GM12873 (cell line): ENCODE measurements at regions not wholly inside any gene's neighbourhood (a gene's known extent, or its start where the extent isn't known, plus 50 kb on each side); places are given as distances from the start of the nearest gene placed in this dataset.

Experiments
- TF ChIP-seq, protein P1 (sequence below): IDR thresholded peaks from 2 replicates; pipeline ENCODE4 v1.5.1; 2012; ENCODE audit warnings: low read depth, mild to moderate bottlenecking, moderate library complexity, low read length, control low read depth; ENCODE audit not compliant: insufficient read depth; ENCODE audit errors: missing control alignments

DNA sequence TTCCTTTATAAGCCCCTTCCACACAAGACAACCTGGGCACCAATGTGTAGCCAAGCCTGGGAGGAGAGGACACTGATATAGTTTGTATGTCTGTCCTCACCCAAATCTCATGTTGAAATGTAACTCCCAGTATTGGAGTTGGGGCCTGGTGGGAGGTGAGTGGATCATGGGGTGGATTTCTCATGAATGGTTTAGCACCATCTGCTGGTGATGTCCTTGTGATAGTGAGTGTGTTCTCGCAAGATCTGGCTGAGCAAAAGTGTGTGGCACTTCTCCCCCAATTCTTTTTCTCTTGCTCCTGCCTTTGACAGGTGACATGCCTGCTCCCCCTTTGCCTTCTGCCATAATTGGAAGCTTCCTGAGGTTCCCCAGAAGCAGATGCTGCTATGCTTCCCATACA, 135.8 kb downstream of the USP31 start:
- TF ChIP-seq, protein P1, sequence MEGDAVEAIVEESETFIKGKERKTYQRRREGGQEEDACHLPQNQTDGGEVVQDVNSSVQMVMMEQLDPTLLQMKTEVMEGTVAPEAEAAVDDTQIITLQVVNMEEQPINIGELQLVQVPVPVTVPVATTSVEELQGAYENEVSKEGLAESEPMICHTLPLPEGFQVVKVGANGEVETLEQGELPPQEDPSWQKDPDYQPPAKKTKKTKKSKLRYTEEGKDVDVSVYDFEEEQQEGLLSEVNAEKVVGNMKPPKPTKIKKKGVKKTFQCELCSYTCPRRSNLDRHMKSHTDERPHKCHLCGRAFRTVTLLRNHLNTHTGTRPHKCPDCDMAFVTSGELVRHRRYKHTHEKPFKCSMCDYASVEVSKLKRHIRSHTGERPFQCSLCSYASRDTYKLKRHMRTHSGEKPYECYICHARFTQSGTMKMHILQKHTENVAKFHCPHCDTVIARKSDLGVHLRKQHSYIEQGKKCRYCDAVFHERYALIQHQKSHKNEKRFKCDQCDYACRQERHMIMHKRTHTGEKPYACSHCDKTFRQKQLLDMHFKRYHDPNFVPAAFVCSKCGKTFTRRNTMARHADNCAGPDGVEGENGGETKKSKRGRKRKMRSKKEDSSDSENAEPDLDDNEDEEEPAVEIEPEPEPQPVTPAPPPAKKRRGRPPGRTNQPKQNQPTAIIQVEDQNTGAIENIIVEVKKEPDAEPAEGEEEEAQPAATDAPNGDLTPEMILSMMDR = peak; percentile 33

DNA sequence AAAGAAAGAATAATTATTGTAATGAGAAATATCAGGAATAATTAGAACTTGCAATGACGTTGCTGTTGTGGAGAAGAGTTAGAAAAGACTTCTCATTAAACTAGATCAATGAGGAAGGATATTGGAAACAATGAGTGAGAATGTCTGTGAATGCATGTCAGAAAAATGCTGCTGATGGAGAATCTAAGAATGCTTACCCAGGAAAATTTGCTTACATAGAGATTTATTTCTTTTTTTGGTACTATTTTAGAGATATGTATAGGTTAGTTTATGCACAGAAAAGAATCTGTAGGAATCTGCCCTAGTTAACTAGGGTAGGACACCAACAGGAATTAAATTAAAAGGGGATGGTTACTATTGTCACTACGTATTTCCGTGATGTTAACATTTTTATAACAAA, 140.2 kb downstream of the USP31 start:
- TF ChIP-seq, protein P1 = no peak

DNA sequence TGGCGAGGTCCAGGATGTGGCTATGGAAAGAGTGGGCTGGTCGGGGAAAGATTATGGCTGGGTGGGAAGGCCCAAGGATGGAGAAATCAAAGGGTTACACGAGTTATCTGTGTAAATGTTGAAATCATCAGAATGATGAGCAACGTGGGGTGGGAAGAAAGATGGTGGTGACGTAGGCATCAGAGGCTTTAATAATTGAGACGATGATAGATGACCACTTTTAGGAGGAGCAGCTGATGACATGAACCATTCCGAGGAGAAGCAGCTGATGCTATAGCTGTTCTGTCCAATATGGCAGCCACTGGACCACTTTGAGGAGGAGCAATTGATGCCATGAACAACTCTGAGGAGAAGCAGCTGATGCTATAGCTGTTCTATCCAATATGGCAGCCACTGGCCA, 141.2 kb downstream of the USP31 start:
- TF ChIP-seq, protein P1 = no peak

DNA sequence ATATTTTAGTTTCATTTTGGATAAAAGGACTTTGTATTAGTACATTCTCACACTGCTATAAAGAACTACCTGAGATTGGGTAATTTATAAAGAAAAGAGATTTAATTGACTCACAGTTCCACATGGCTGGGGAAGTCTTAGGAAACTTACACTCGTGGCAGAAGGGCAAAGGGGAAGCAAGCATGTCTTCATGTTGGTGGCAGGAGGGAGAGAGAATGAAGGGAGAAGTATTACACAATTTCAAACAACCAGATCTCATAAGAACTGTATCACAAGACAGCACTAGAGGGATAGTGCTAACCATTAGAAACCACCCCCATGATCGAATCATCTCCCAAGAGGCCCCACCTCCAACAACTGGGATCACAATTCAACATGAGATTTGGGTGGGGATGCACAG, 142.9 kb downstream of the USP31 start:
- TF ChIP-seq, protein P1 = no peak

DNA sequence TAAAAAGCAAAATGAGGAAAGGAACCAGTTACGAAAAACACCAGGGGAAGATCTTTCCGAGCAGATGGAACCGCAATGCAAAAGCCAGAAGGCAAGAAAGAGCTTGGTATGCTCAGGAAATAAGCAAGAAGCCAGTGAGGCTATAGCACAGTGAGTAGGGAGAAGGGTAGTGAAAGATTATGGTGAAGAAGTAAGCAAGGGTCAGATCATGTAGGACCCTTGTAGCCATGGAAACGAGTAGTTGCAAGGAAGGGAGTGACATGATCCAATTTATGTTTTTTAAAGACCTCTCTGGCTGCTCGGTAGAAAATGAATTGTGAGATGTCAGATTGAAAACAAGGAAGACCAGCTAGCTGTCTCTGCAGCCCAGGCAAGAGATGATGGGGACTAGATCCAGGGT, 143.3 kb downstream of the USP31 start:
- TF ChIP-seq, protein P1 = no peak

DNA sequence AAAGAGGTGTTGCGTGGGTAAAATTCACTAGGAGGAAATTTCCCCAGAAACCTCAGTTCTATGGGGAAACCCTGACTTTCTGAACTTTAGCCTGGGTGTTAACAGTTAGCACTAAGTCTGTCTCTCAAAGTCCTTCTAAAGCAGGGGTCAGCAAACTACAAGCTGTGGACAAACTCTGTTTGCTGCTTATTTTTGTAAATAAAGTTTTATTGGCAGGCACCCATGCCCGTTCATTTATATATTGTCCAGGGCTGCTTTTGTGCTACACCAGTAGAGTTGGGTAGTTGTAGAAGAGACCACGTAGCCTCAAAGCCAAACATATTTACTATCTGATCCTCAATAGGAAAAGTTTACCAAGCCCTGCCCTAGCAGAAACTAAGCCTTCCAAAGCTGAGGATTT, 159.7 kb downstream of the USP31 start:
- TF ChIP-seq, protein P1 = no peak

DNA sequence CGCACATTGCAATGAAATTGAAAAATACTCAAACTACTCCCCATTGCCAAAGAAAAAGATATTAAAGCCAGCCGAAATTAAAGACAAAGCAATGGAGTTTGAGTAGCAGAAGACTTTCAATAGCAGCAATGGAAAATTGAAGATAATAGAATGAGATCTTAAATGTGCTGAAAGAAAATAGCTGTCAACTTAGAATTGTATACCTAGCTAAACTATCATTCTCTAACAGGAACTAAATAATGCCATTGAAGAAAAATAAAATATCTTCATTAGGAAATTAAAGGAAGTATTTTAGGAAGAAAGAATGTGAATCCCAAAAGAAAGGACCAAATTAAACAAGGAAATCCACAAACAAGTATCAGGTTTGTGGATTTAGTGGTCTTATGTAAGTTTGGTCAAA, 165.6 kb downstream of the USP31 start:
- TF ChIP-seq, protein P1 = no peak
